ENCODE measurements at regions not wholly inside any gene's neighbourhood (a gene's known extent, or its start where the extent isn't known, plus 50 kb on each side); places are given as distances from the start of the nearest gene placed in this dataset.

- no peak for TF ChIP-seq ZBTB14 (CRISPR knock-in tag; IDR thresholded peaks at IDR 0.05)
- no peak for TF ChIP-seq SP1 (IDR thresholded peaks at IDR 0.05)
- TF ChIP-seq SP1 (CRISPR knock-in tag; IDR thresholded peaks at IDR 0.05): no peak
- no peak for TF ChIP-seq EP300 (IDR thresholded peaks at IDR 0.05; ENCODE audit: low read depth in 2 of 2, low read length in 2 of 2)
- no peak for TF ChIP-seq EP300 (CRISPR knock-in tag; IDR thresholded peaks at IDR 0.05; ENCODE audit: borderline replicate concordance)
- TF ChIP-seq SSRP1 (CRISPR knock-in tag; IDR thresholded peaks at IDR 0.05): no peak
- TF ChIP-seq NCOR1 (IDR thresholded peaks at IDR 0.05; ENCODE audit: borderline replicate concordance, low read length): no peak
- no peak for TF ChIP-seq ZNF710 (CRISPR knock-in tag; IDR thresholded peaks at IDR 0.05; ENCODE audit: borderline replicate concordance)
Measured at GRCh38 chr3:137191133-137191923, 233.5 kb downstream of the IL20RB start (continued).

- H3K27me3 ChIP-seq (ENCODE audit: control insufficient read depth in 1 of 2, insufficient read depth in 2 of 2, low read length in 2 of 2): peaks cover 0 to 6% of the 10 kb centered on the region in 2 experiments; a peak in 1 of 5 replicates
- no peak for DNase-seq (ENCODE audit: low spot score)
- no peaks in the 10 kb centered on the region for H4K20me1 ChIP-seq (ENCODE audit: insufficient read depth, low read length)
- ATAC-seq: no peak
- no TSS peak for BruUV-seq (replicated peaks)
- H3K4me1 ChIP-seq (ENCODE audit: insufficient read depth, low read length): no peaks in the 10 kb centered on the region
- H3K4me2 ChIP-seq (ENCODE audit: low read depth, low read length): no peak overlapping the region
- POLR2A ChIA-PET: no interaction called here
- FAIRE-seq: no peak
- no peaks in the 10 kb centered on the region for H3K9me3 ChIP-seq (ENCODE audit: low read length)
- no peaks in the 10 kb centered on the region for H3K36me3 ChIP-seq (replicated peaks in 1 of 2; ENCODE audit: control insufficient read depth in 1 of 2, insufficient read depth in 2 of 2, low read length in 2 of 2)
- in situ Hi-C loops (cut with HindIII; ENCODE audit: extremely low pct_ligation_motif_present, low pct_unique_long_range_greater_than_20kb) (no loop called here), intact Hi-C loops (cut with micrococcal nuclease; ENCODE audit: unreplicated experiment) (no loop called here)
- H3K79me2 ChIP-seq (ENCODE audit: insufficient read depth, low read length): no peaks in the 10 kb centered on the region
- no peak for TF ChIP-seq GLI4 (CRISPR knock-in tag; IDR thresholded peaks at IDR 0.05; ENCODE audit: borderline replicate concordance)
- TF ChIP-seq ZNF782 (CRISPR knock-in tag; IDR thresholded peaks at IDR 0.05; ENCODE audit: borderline replicate concordance): no peak
- no peak for TF ChIP-seq ZSCAN30 (CRISPR knock-in tag; IDR thresholded peaks at IDR 0.05)
- TF ChIP-seq RARG (CRISPR knock-in tag; IDR thresholded peaks at IDR 0.05; ENCODE audit: low read depth): no peak
- no peak for TF ChIP-seq ZSCAN21 (CRISPR knock-in tag; IDR thresholded peaks at IDR 0.05; ENCODE audit: borderline replicate concordance)
- no peak for TF ChIP-seq RFX1 (IDR thresholded peaks at IDR 0.05)
- no peak for TF ChIP-seq RCOR2 (CRISPR knock-in tag; IDR thresholded peaks at IDR 0.05)
- TF ChIP-seq ETV5 (CRISPR knock-in tag; IDR thresholded peaks at IDR 0.05; ENCODE audit: borderline replicate concordance): no peak
- TF ChIP-seq ZNF567 (CRISPR knock-in tag; IDR thresholded peaks at IDR 0.05; ENCODE audit: borderline replicate concordance): no peak
- WGBS (ENCODE audit: low lambda C conversion rate): 53% methylated on average over 8 of the region's 8 CpGs
- CTCF ChIA-PET (ENCODE audit: low intra/inter-chr PET ratio, low total read pairs): no interaction called here
- no peak overlapping the region for H2AFZ ChIP-seq (ENCODE audit: low read length)
- no peak overlapping the region for H3K9ac ChIP-seq (ENCODE audit: insufficient read depth, low read depth, low read length)
- no peak overlapping the region for H3K27ac ChIP-seq (ENCODE audit: extremely low read length, insufficient read depth, low read length)
- no peak overlapping the region for H3K4me3 ChIP-seq (replicated peaks in 1 of 3; ENCODE audit: insufficient read depth in 1 of 3, low read depth in 2 of 3, low read length in 3 of 3)
Measured at GRCh38 chr3:137191951-137192350, 234.2 kb downstream of the IL20RB start.

Data from HepG2 (cell line).